Epithelial cell of proximal tubule (primary cell): ENCODE measurements at regions not wholly inside any gene's neighbourhood (a gene's known extent, or its start where the extent isn't known, plus 50 kb on each side); places are given as distances from the start of the nearest gene placed in this dataset.

Experiments
- DNase-seq: peaks from one replicate; pipeline ENCODE4 v3.0.0-alpha.2; 2011; ENCODE audit warnings: low read depth
- H3K4me3 ChIP-seq: 2 replicates; pipeline ENCODE4 v1.5.1; 2011; ENCODE audit warnings: low read depth, mild to moderate bottlenecking, low read length
- CTCF ChIP-seq: conservative IDR thresholded peaks from 2 replicates; pipeline ENCODE4 v1.5.1; 2012; ENCODE audit warnings: low read depth, mild to moderate bottlenecking, low read length

- DNase-seq: no peak
- H3K4me3 ChIP-seq: no peak overlapping the region
- TF ChIP-seq CTCF: no peak
Observed at GRCh38 chr2:43129676-43130547, 96.5 kb downstream of the ZFP36L2 start.

GRCh38 chr2:43128559-43128955 is 97.8 kb downstream of the ZFP36L2 start:
- no peak for DNase-seq
- no peak overlapping the region for H3K4me3 ChIP-seq
- no peak for TF ChIP-seq CTCF

- no peak overlapping the region for H3K4me3 ChIP-seq
- TF ChIP-seq CTCF: no peak
- DNase-seq: no peak
Observed at GRCh38 chr2:43127941-43128558, 98.4 kb downstream of the ZFP36L2 start.

GRCh38 chr2:43127208-43127940 is 99.0 kb downstream of the ZFP36L2 start:
- DNase-seq: no peak
- TF ChIP-seq CTCF: peak; percentile 61

GRCh38 chr2:43126817-43127207 is 99.6 kb downstream of the ZFP36L2 start:
- TF ChIP-seq CTCF: no peak
- DNase-seq: no peak
- H3K4me3 ChIP-seq: no peak overlapping the region

More at GRCh38 chr2:43127208-43127940, 99.0 kb downstream of the ZFP36L2 start:
- H3K4me3 ChIP-seq: no peak overlapping the region

- TF ChIP-seq CTCF: no peak
- no peak overlapping the region for H3K4me3 ChIP-seq
- no peak for DNase-seq
Observed at GRCh38 chr2:43125090-43125998, 101.1 kb downstream of the ZFP36L2 start.
